Stimulated activated naive CD4-positive, alpha-beta T cell (primary cell): ENCODE measurements at regions not wholly inside any gene's neighbourhood (a gene's known extent, or its start where the extent isn't known, plus 50 kb on each side); places are given as distances from the start of the nearest gene placed in this dataset.
"Not testable (repeated sequence)": the region's sequence is repeated elsewhere in the genome, so short reads cannot be mapped to it uniquely, and the experiment has no call there.

Source experiments
- DNase-seq, 6 experiments: peaks; one replicate each; lab custom pipeline; 2025; lab: John Stamatoyannopoulos, UW

DNA sequence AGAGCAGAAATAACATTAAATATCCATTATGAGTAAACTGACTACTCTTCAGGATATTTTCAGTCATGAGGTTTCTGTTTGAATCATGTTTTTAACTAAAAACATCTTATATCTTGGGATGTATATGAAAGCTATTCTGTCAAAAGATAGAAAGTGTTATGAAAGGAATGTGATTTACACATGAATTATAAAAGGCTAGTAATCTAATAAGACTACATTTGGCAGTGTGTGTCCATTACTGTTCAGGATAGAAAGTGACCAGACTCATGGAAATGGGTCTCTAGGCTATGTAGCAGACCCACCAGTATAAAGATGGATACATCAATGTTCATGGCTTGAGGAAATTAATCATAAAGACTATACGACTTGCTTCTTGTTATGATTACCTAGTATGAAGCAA is 1328.2 kb upstream of the NUDT12 start:
- no peak for DNase-seq

DNA sequence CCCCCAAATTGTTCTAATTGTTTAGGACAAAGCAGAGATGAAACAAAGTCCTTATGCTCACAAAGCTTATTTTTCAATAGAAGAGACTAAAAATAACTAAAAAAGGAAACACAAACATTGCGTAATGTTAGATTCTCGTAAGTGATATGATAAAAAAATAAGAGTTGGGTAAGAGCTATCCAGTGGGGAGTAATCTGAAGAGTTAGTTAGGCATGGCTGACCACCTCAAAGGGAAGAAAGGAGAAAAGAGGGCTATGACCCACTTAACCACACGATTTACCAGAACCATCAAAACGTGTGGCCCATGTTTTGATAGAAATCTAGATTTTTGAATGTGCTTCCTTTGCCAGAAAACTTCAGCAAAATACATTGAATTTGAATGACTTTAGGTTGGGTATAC is 1296.8 kb upstream of the NUDT12 start:
- no peak for DNase-seq

DNA sequence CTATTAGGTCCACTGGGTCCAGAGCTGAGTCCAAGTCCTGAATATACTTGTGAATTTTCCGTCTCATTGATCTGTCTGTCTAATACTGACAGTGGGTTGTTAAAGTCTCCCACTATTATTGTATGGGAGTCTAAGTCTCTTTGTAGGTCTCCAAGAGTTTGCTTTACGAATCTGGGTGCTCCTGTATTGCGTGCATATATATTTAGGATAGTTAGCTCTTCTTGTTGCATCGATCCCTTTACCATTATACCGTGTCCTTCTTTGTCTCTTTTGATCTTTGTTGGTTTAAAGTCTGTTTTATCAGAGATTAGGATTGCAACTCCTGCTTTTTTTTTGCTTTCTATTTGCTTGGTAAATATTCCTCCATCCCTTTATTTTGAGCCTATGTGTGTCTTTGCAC is 1289.5 kb upstream of the NUDT12 start:
- not testable (repeated sequence) for DNase-seq

DNA sequence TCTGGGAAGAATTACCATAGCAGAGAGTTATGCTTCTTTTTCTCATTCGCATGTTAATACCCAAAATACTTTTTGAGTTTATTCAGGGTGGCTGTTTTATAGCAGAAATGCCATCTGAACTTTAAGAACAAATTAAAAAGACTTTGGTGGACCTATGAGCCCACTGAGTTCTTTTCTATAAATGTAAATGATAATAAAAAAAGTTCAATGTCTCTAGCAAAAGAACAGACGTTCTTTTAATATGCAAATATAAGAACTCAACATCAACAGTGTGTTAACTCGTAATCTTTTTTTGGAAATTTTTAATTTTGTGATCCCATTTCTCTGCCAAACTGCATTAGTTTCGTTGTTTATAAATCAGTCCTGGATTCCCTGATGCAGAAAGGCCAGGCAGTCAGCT is 1283.0 kb upstream of the NUDT12 start:
- no peak for DNase-seq

GRCh38 chr5:104843822-104844221 is 1281.2 kb upstream of the NUDT12 start:
- DNase-seq = no peak

- no peak for DNase-seq
Measured at GRCh38 chr5:104840284-104840683, 1277.7 kb upstream of the NUDT12 start.

DNA sequence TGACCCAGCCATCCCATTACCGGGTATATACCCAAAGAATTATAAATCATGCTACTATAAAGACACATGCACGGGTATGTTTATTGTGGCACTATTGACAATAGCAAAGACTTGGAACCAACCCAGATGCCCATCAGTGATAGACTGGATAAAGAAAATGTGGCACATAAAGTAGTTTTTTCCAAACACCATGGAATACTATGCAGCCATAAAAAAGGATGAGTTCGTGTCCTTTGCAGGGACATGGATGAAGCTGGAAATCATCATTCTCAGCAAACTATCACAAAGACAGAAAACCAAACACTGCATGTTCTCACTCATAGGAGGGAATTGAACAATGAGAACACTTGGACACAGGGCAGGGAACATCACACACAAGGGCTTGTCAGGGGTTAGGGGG is 1268.9 kb upstream of the NUDT12 start:
- not testable (repeated sequence) for DNase-seq

- DNase-seq = no peak
Measured at GRCh38 chr5:104821606-104822005, 1259.0 kb upstream of the NUDT12 start.

GRCh38 chr5:104817127-104817526 is 1254.5 kb upstream of the NUDT12 start:
- no peak for DNase-seq

- DNase-seq = no peak
Measured at GRCh38 chr5:104815212-104815611, 1252.6 kb upstream of the NUDT12 start.

GRCh38 chr5:104800440-104801048 is 1238.0 kb upstream of the NUDT12 start:
- no peak for DNase-seq

- DNase-seq = no peak
Measured at GRCh38 chr5:104793755-104794080, 1231.1 kb upstream of the NUDT12 start.

- no peak for DNase-seq
Measured at GRCh38 chr5:104793031-104793754, 1230.6 kb upstream of the NUDT12 start.

DNA sequence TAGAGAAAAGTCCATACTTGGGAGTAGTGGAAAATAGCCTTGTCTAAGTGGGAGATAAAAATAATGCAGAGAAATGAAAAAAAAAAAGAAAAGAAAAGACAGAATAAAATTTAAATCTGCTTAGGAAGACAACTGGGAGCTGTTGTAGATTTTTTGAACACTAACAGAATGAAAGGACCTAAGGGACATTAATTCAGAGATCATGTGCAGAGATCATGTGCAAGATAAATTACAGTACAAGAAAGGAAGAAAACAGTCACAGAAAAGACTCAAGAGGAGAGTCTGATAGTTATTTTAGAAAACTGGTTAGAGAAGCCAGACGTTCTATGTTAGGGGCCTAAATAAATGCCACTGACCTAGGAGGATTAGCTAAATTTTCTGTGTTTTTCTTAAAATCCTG is 1226.8 kb upstream of the NUDT12 start:
- DNase-seq = no peak

DNA sequence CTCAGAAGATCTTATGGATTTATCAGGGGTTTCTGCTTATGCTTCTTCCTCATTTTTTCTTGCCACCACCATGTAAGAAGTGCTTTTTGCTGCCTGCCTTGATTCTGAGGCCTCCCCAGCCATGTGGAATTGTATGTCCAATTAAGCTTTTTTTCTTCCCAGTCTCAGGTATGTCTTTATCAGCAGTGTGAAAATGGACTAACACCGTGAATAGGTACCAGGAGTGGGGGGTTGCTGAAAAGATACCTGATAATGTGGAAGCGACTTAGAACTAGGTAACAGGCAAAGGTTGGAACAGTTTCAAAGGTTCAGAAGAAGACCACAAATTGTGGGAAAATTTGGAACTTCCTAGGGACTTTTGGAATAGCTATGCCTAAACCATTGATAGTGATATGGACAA is 1222.5 kb upstream of the NUDT12 start:
- DNase-seq = no peak

- DNase-seq = no peak
Measured at GRCh38 chr5:104774372-104774771, 1211.8 kb upstream of the NUDT12 start.

DNA sequence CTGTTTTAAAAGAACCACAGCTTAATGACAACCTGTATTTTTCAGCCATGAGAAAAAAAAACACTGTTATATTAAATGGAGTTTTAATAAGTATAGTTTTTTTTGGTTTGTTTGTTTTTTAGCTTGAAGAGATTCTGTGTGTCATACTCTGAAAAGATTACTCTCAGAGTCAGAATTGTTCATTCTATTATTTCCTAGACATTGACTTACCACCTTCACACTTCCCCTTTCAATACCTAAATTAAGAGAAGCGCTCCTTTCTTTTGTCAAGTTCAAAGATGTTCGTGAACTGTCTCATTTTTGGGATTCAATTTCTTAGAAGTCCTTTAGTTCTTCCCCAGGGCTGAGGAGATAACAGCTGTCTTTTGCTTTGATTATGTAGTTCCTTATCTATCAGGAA is 1201.6 kb upstream of the NUDT12 start:
- no peak for DNase-seq

- DNase-seq = no peak
Measured at GRCh38 chr5:104763216-104763615, 1200.6 kb upstream of the NUDT12 start.

- no peak for DNase-seq
Measured at GRCh38 chr5:104757915-104758314, 1195.3 kb upstream of the NUDT12 start.

GRCh38 chr5:104755806-104756205 is 1193.2 kb upstream of the NUDT12 start:
- DNase-seq = no peak

DNA sequence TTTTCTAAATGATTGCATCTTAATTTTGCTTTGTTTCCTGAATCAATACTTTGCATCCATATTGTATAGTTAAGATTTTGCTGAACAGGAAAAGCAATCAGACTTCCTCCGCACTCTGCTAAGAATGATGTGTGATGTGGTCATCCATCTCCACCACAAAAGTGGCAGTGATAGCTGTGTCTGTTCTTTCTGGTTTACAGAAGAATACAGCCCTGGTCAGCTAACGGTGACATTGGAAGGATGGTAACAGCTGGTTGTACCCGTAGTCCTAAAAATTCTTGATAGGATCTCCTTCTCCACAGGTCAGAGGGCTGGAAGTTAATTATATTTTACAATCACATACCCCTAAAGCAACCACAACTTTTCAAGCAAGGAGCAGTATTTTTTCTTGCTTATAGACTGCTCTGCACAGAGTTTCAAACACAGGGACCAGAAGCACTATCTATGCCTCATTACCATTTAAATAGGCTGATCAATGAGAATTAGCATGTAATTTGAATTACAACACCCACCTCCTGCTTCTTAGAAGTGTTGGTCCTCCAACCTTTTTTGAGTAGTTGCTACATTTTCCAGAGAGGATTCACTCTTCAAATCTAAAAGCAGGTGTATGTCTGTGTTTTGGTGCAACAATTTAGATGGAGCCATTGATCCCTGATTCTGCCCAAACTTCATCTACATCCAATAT is 1191.9 kb upstream of the NUDT12 start:
- DNase-seq = no peak

DNA sequence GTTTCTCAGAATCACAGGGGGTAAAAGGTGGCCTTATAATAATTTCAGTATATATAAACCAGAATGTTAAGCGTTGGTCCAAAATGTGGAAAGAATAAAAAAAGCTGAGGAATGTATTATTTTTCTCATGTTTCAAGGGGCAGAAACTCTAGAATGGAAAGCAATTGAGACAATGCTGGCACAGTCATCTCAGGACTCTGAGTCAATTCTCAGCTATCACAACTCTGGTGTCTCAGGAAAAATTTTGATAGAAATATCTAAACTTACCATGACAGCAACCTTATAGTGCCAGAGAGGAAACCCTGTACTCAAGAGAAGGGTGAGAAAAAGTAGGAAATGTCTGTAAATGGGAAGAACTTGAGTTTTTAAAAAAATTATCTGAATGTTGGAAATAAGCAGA is 1189.4 kb upstream of the NUDT12 start:
- DNase-seq = no peak

DNA sequence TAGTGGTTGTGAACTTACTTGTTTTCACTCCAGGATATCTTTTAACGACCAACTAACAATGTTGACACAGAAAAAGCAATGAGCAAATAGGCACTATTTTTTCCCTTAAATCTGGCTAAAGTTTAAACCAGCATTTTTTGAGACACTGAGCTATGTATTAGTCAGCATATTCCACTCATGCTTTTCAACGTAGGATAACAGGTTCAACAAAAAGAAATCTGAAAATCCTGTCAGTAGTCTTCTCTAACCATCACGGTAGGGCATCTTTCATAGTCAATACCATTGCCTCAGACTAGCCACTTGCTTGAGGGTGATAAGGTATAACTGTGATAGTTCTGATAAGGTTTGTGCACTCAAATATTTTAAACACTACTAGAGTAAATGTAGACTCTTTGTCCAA is 1177.3 kb upstream of the NUDT12 start:
- no peak for DNase-seq

- no peak for DNase-seq
Measured at GRCh38 chr5:104739503-104739902, 1176.9 kb upstream of the NUDT12 start.
